ENCODE measurements at regions not wholly inside any gene's neighbourhood (a gene's known extent, or its start where the extent isn't known, plus 50 kb on each side); places are given as distances from the start of the nearest gene placed in this dataset.

- no peaks in the 10 kb centered on the region for H3K4me1 ChIP-seq (ENCODE audit: control insufficient read depth, insufficient read depth, low read length)
- Mint-ChIP-seq H3K27ac (no peak overlapping the region), H3K4me1 (no peaks in the 10 kb centered on the region), H3K4me3 (no peak overlapping the region), H3K36me3 (peaks cover 6% of the 10 kb centered on the region), H3K27me3 (ENCODE audit: low read depth in 2 of 2) (no peaks in the 10 kb centered on the region), H3K9me3 (peaks cover 15 to 24% of the 10 kb centered on the region in 2 donors)
- no peaks in the 10 kb centered on the region for H3K9me3 ChIP-seq (ENCODE audit: control insufficient read depth, insufficient read depth, low read length)
- ATAC-seq (no peak), DNase-seq (no peak)
- no peaks in the 10 kb centered on the region for H3K27me3 ChIP-seq (ENCODE audit: control insufficient read depth, insufficient read depth, low read length)
- H3K27ac ChIP-seq (ENCODE audit: low read length), result no peak overlapping the region
- intact Hi-C loops (cut with micrococcal nuclease), result no loop called here
- TF ChIP-seq CTCF (IDR thresholded peaks at IDR 0.05), result no peak
- no peaks in the 10 kb centered on the region for H3K36me3 ChIP-seq (ENCODE audit: control insufficient read depth, insufficient read depth, low read length)
- H3K4me3 ChIP-seq (ENCODE audit: low read length), result no peak overlapping the region
These were observed 792.6 kb upstream of the SLITRK6 start for GRCh38 chr13:86591862-86592261.

- no peak for DNase-seq
- WGBS (ENCODE audit: insufficient coverage), result 100% methylated on average over 3 of the region's 4 CpGs
- Histone ChIP-seq H3K4me3 (ENCODE audit: low read length) (no peak overlapping the region), H3K27ac (ENCODE audit: low read length) (no peak overlapping the region), H3K36me3 (ENCODE audit: control insufficient read depth, insufficient read depth, low read length) (no peaks in the 10 kb centered on the region), H3K27me3 (ENCODE audit: control insufficient read depth, insufficient read depth, low read length) (no peaks in the 10 kb centered on the region), H3K4me1 (ENCODE audit: control insufficient read depth, insufficient read depth, low read length) (no peaks in the 10 kb centered on the region), H3K9me3 (ENCODE audit: control insufficient read depth, insufficient read depth, low read length) (no peaks in the 10 kb centered on the region)
- peaks cover 7% of the 10 kb centered on the region for H3K36me3 Mint-ChIP-seq
- no peak overlapping the region for H3K4me3 Mint-ChIP-seq
- intact Hi-C loops (cut with micrococcal nuclease), result no loop called here
- no peak for ATAC-seq
- H3K4me1 Mint-ChIP-seq, result no peaks in the 10 kb centered on the region
- H3K27ac Mint-ChIP-seq, result no peak overlapping the region
- peaks cover 3 to 12% of the 10 kb centered on the region in 2 donors for H3K9me3 Mint-ChIP-seq
- TF ChIP-seq CTCF (IDR thresholded peaks at IDR 0.05), result no peak
- no peaks in the 10 kb centered on the region for H3K27me3 Mint-ChIP-seq (ENCODE audit: low read depth in 2 of 2)
These were observed 802.1 kb upstream of the SLITRK6 start for GRCh38 chr13:86601351-86601750.

GRCh38 chr13:86606264-86606663 lies 807.0 kb upstream of the SLITRK6 start:
- DNase-seq, result no peak
- intact Hi-C loops (cut with micrococcal nuclease), result no loop called here
- no peak overlapping the region for H3K4me3 ChIP-seq (ENCODE audit: low read length)
- Mint-ChIP-seq H3K36me3 (peaks cover 7% of the 10 kb centered on the region), H3K4me3 (no peak overlapping the region), H3K27me3 (ENCODE audit: low read depth in 2 of 2) (no peaks in the 10 kb centered on the region), H3K4me1 (no peaks in the 10 kb centered on the region), H3K9me3 (peaks cover 3 to 15% of the 10 kb centered on the region in 2 donors), H3K27ac (no peak overlapping the region)
- no peaks in the 10 kb centered on the region for H3K4me1 ChIP-seq (ENCODE audit: control insufficient read depth, insufficient read depth, low read length)
- whole genome bisulfite sequencing (ENCODE audit: insufficient coverage), result no CpG with 5 or more reads among the region's 2 CpGs
- no peak for TF ChIP-seq CTCF (IDR thresholded peaks at IDR 0.05)
- H3K9me3 ChIP-seq (ENCODE audit: control insufficient read depth, insufficient read depth, low read length), result peaks cover 6% of the 10 kb centered on the region
- no peaks in the 10 kb centered on the region for H3K36me3 ChIP-seq (ENCODE audit: control insufficient read depth, insufficient read depth, low read length)
- H3K27ac ChIP-seq (ENCODE audit: low read length), result no peak overlapping the region
- no peaks in the 10 kb centered on the region for H3K27me3 ChIP-seq (ENCODE audit: control insufficient read depth, insufficient read depth, low read length)
- ATAC-seq, result no peak

GRCh38 chr13:86608701-86609100 lies 809.5 kb upstream of the SLITRK6 start:
- Histone ChIP-seq H3K36me3 (ENCODE audit: control insufficient read depth, insufficient read depth, low read length) (no peaks in the 10 kb centered on the region), H3K9me3 (ENCODE audit: control insufficient read depth, insufficient read depth, low read length) (peaks cover 6% of the 10 kb centered on the region), H3K4me1 (ENCODE audit: control insufficient read depth, insufficient read depth, low read length) (no peaks in the 10 kb centered on the region), H3K27me3 (ENCODE audit: control insufficient read depth, insufficient read depth, low read length) (no peaks in the 10 kb centered on the region), H3K4me3 (ENCODE audit: low read length) (no peak overlapping the region), H3K27ac (ENCODE audit: low read length) (no peak overlapping the region)
- no CpG with 5 or more reads among the region's 2 CpGs for WGBS (ENCODE audit: insufficient coverage)
- peaks cover 6% of the 10 kb centered on the region for H3K36me3 Mint-ChIP-seq
- intact Hi-C loops (cut with micrococcal nuclease), result no loop called here
- H3K27me3 Mint-ChIP-seq (ENCODE audit: low read depth in 2 of 2), result no peaks in the 10 kb centered on the region
- H3K4me1 Mint-ChIP-seq, result no peaks in the 10 kb centered on the region
- no peak overlapping the region for H3K4me3 Mint-ChIP-seq
- DNase-seq (no peak), ATAC-seq (no peak)
- no peak for TF ChIP-seq CTCF (IDR thresholded peaks at IDR 0.05)
- no peak overlapping the region for H3K27ac Mint-ChIP-seq
- peaks cover 5 to 13% of the 10 kb centered on the region in 2 donors for H3K9me3 Mint-ChIP-seq
